NCI-H146 (cell line): ENCODE measurements at regions not wholly inside any gene's neighbourhood (a gene's known extent, or its start where the extent isn't known, plus 50 kb on each side); places are given as distances from the start of the nearest gene placed in this dataset.

ENCODE experiments used
- DNase-seq: peaks from one replicate; lab custom pipeline; 2025; lab: John Stamatoyannopoulos, UW

- no peak for DNase-seq
Measured at GRCh38 chr18:22330508-22330907, 87.2 kb downstream of the CTAGE1 start.

GRCh38 chr18:22325396-22325795, 92.3 kb downstream of the CTAGE1 start:
- no peak for DNase-seq

- peak; percentile 47 for DNase-seq
Measured at GRCh38 chr18:22324191-22325131, 93.3 kb downstream of the CTAGE1 start.

GRCh38 chr18:22322243-22322691, 95.4 kb downstream of the CTAGE1 start:
- no peak for DNase-seq

- no peak for DNase-seq
Measured at GRCh38 chr18:22320771-22321170, 96.9 kb downstream of the CTAGE1 start.

GRCh38 chr18:22320155-22320554, 97.6 kb downstream of the CTAGE1 start:
- peak; percentile 97 for DNase-seq

- DNase-seq = peak; percentile 31
Measured at GRCh38 chr18:22318745-22319407, 98.8 kb downstream of the CTAGE1 start.

GRCh38 chr18:22314420-22314819, 103.3 kb downstream of the CTAGE1 start:
- DNase-seq = no peak

GRCh38 chr18:22314001-22314400, 103.7 kb downstream of the CTAGE1 start:
- no peak for DNase-seq

GRCh38 chr18:22311301-22311700, 106.4 kb downstream of the CTAGE1 start:
- no peak for DNase-seq

- peak; percentile 28 for DNase-seq
Measured at GRCh38 chr18:22309191-22309590, 108.5 kb downstream of the CTAGE1 start.

GRCh38 chr18:22307528-22307927, 110.2 kb downstream of the CTAGE1 start:
- no peak for DNase-seq

GRCh38 chr18:22303927-22304326, 113.8 kb downstream of the CTAGE1 start:
- no peak for DNase-seq

GRCh38 chr18:22302144-22302543, 115.6 kb downstream of the CTAGE1 start:
- no peak for DNase-seq

GRCh38 chr18:22300665-22301636, 116.8 kb downstream of the CTAGE1 start:
- no peak for DNase-seq

GRCh38 chr18:22297008-22297407, 120.7 kb downstream of the CTAGE1 start:
- DNase-seq = no peak

GRCh38 chr18:22296304-22296703, 121.4 kb downstream of the CTAGE1 start:
- DNase-seq = no peak

GRCh38 chr18:22293417-22293816, 124.0 kb downstream of the GATA6 start:
- DNase-seq = no peak

GRCh38 chr18:22290004-22290403, 120.6 kb downstream of the GATA6 start:
- no peak for DNase-seq

- no peak for DNase-seq
Measured at GRCh38 chr18:22286585-22286984, 117.2 kb downstream of the GATA6 start.

GRCh38 chr18:22285361-22286140, 116.2 kb downstream of the GATA6 start:
- no peak for DNase-seq
